ENCODE measurements at regions not wholly inside any gene's neighbourhood (a gene's known extent, or its start where the extent isn't known, plus 50 kb on each side); places are given as distances from the start of the nearest gene placed in this dataset.

- DNase-seq (ENCODE audit: insufficient read length, low spot score) (no peak), FAIRE-seq (no peak)
- TF ChIP-seq, protein P1, sequence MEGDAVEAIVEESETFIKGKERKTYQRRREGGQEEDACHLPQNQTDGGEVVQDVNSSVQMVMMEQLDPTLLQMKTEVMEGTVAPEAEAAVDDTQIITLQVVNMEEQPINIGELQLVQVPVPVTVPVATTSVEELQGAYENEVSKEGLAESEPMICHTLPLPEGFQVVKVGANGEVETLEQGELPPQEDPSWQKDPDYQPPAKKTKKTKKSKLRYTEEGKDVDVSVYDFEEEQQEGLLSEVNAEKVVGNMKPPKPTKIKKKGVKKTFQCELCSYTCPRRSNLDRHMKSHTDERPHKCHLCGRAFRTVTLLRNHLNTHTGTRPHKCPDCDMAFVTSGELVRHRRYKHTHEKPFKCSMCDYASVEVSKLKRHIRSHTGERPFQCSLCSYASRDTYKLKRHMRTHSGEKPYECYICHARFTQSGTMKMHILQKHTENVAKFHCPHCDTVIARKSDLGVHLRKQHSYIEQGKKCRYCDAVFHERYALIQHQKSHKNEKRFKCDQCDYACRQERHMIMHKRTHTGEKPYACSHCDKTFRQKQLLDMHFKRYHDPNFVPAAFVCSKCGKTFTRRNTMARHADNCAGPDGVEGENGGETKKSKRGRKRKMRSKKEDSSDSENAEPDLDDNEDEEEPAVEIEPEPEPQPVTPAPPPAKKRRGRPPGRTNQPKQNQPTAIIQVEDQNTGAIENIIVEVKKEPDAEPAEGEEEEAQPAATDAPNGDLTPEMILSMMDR (IDR thresholded peaks at IDR 0.05; ENCODE audit: insufficient read depth, missing control alignments) = no peak
Observed at GRCh38 chr21:17667256-17667655, 54.6 kb upstream of the BTG3 start.
